ENCODE measurements at regions not wholly inside any gene's neighbourhood (a gene's known extent, or its start where the extent isn't known, plus 50 kb on each side); places are given as distances from the start of the nearest gene placed in this dataset.

DNA sequence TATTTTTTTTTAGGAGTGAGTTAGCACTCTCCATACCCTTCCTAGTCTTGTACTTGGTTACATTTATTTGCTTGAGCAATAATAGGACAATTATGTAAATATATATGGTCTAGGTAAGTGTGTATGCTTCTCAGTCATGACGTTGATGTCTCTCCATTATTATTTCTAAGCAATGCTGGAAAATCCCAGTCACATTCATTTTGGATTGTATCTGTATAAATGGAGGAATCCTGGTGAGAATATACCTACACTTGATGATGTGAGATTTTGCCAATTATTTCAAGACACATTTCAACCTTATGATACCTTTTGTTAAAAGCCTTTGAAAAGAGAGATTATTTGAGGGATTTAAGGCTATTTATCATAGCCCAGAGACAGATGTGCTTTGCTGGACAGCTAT, 2244.5 kb upstream of the WWC1 start:
- TF ChIP-seq, protein P1, sequence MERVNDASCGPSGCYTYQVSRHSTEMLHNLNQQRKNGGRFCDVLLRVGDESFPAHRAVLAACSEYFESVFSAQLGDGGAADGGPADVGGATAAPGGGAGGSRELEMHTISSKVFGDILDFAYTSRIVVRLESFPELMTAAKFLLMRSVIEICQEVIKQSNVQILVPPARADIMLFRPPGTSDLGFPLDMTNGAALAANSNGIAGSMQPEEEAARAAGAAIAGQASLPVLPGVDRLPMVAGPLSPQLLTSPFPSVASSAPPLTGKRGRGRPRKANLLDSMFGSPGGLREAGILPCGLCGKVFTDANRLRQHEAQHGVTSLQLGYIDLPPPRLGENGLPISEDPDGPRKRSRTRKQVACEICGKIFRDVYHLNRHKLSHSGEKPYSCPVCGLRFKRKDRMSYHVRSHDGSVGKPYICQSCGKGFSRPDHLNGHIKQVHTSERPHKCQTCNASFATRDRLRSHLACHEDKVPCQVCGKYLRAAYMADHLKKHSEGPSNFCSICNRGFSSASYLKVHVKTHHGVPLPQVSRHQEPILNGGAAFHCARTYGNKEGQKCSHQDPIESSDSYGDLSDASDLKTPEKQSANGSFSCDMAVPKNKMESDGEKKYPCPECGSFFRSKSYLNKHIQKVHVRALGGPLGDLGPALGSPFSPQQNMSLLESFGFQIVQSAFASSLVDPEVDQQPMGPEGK (CRISPR knock-in tag; IDR thresholded peaks at IDR 0.05; ENCODE audit: borderline replicate concordance), result no peak
- TF ChIP-seq SNAI2 (CRISPR knock-in tag; IDR thresholded peaks at IDR 0.05) (no peak), TOX (CRISPR knock-in tag; IDR thresholded peaks at IDR 0.05; ENCODE audit: borderline replicate concordance) (no peak), BACH2 (CRISPR knock-in tag; IDR thresholded peaks at IDR 0.05; ENCODE audit: borderline replicate concordance) (no peak), ZNF565 (CRISPR knock-in tag; conservative IDR thresholded peaks at IDR 0.05; ENCODE audit: low read depth) (no peak)

All from SK-N-SH treated with all-trans-retinoic acid at 6 μM for 48 hours (cell line).